IMR-90 (cell line): ENCODE measurements at regions not wholly inside any gene's neighbourhood (a gene's known extent, or its start where the extent isn't known, plus 50 kb on each side); places are given as distances from the start of the nearest gene placed in this dataset.

Experiments
- ATAC-seq: fragments of 200-7000 bp; cut with Tn5 transposase; 2 replicates; pipeline ENCODE4 v1.9.1; 2020; ENCODE audit warnings: low read depth, mild to moderate bottlenecking, moderate library complexity
- BruUV-seq: library from RNA; stranded (reverse); fragments of 400-500 nt; replicated peaks from 2 replicates; lab custom pipeline; 2021; lab: Mats Ljungman, UMichigan
- CTCF ChIA-PET: fragments of 300-600 bp; formaldehyde crosslinking; extraction: SDS; loops from one replicate; lab custom pipeline; 2021; ENCODE audit warnings: antibody characterized with exemption; lab: Yijun Ruan, JAX
- POLR2A ChIA-PET: fragments of 300-600 bp; sonication (Branson Sonifier 250); formaldehyde crosslinking; loops from one replicate; lab custom pipeline; 2022; ENCODE audit warnings: antibody characterized with exemption; ENCODE audit not compliant: unreplicated experiment; lab: Charles Lee
- DNase-seq: peaks from one replicate; pipeline ENCODE4 v3.0.0; 2013
- H2AFZ ChIP-seq: replicated peaks from 2 replicates; pipeline ENCODE3; 2013; ENCODE audit warnings: low read length, mild to moderate bottlenecking; ENCODE audit not compliant: poor library complexity
- H2AK5ac ChIP-seq: 2 replicates; pipeline ENCODE4 v1.6.1; 2013; ENCODE audit warnings: low read depth, low read length, inconsistent platforms
- H2AK9ac ChIP-seq: replicated peaks from 2 replicates; pipeline ENCODE3; 2013; ENCODE audit warnings: mild to moderate bottlenecking, low read depth, low read length, moderate library complexity; ENCODE audit not compliant: poor library complexity
- H2BK120ac ChIP-seq: 2 replicates; pipeline ENCODE4 v1.6.1; 2013; ENCODE audit warnings: low read depth, low read length, inconsistent platforms
- H2BK15ac ChIP-seq: 3 replicates; pipeline ENCODE4 v1.6.1; 2013; ENCODE audit warnings: low read depth, low read length, inconsistent platforms
- H2BK20ac ChIP-seq: 2 replicates; pipeline ENCODE4 v1.6.1; 2013; ENCODE audit warnings: low read depth, mild to moderate bottlenecking, inconsistent platforms, low read length, moderate library complexity
- H2BK5ac ChIP-seq: 2 replicates; pipeline ENCODE4 v1.6.1; 2013; ENCODE audit warnings: mild to moderate bottlenecking, low read depth, low read length, inconsistent platforms; ENCODE audit not compliant: poor library complexity, severe bottlenecking
- H3K14ac ChIP-seq: replicated peaks from 2 replicates; pipeline ENCODE4 v1.6.1; 2013; ENCODE audit warnings: low read depth, low read length, inconsistent platforms
- H3K18ac ChIP-seq: 2 replicates; pipeline ENCODE4 v1.6.1; 2013; ENCODE audit warnings: low read depth, low read length, control low read depth
- H3K23ac ChIP-seq: 2 replicates; pipeline ENCODE4 v1.6.1; 2013; ENCODE audit warnings: low read depth, low read length, inconsistent platforms
- H3K27ac ChIP-seq: 2 replicates; pipeline ENCODE4 v1.5.1; 2013; ENCODE audit warnings: mild to moderate bottlenecking, control low read depth, low read length; ENCODE audit not compliant: insufficient read depth
- H3K27me3 ChIP-seq: 2 replicates; pipeline ENCODE4 v1.6.1; 2013; ENCODE audit warnings: low read length; ENCODE audit not compliant: control insufficient read depth, insufficient read depth
- H3K36me3 ChIP-seq: 2 replicates; pipeline ENCODE4 v1.6.1; 2013; ENCODE audit warnings: low read length, mixed read lengths; ENCODE audit not compliant: control insufficient read depth, insufficient read depth
- H3K4ac ChIP-seq: 2 replicates; pipeline ENCODE4 v1.6.1; 2013; ENCODE audit warnings: low read depth, low read length, inconsistent platforms
- H3K4me1 ChIP-seq: 2 replicates; pipeline ENCODE4 v1.6.1; 2013; ENCODE audit warnings: low read length, mixed read lengths; ENCODE audit not compliant: control insufficient read depth, insufficient read depth
- H3K4me2 ChIP-seq: 2 replicates; pipeline ENCODE4 v1.6.1; 2013; ENCODE audit warnings: low read depth, mild to moderate bottlenecking, control low read depth, low read length, moderate library complexity
- H3K4me3 ChIP-seq: 2 replicates; pipeline ENCODE4 v1.5.1; 2013; ENCODE audit warnings: low read depth, mild to moderate bottlenecking, control low read depth, low read length, moderate library complexity; ENCODE audit not compliant: insufficient read depth
- H3K56ac ChIP-seq: 2 replicates; pipeline ENCODE4 v1.6.1; 2013; ENCODE audit warnings: low read length, inconsistent platforms; ENCODE audit not compliant: insufficient read depth; ENCODE audit errors: extremely low read depth
- H3K79me1 ChIP-seq, 2 experiments: 2 replicates each; pipeline ENCODE4 v1.6.1; 2013; ENCODE audit warnings: low read length in 2 of 2, inconsistent platforms in 1 of 2, low read depth in 1 of 2
- H3K9ac ChIP-seq: 2 replicates; pipeline ENCODE4 v1.6.1; 2013; ENCODE audit warnings: low read depth, low read length, control low read depth
- H3K9me1 ChIP-seq: 2 replicates; pipeline ENCODE4 v1.6.1; 2013; ENCODE audit warnings: low read length, inconsistent platforms; ENCODE audit not compliant: insufficient read depth
- H3K9me3 ChIP-seq: 2 replicates; pipeline ENCODE4 v1.6.1; 2013; ENCODE audit warnings: low read length; ENCODE audit not compliant: control insufficient read depth, insufficient read depth
- H4K20me1 ChIP-seq: 2 replicates; pipeline ENCODE4 v1.6.1; 2013; ENCODE audit warnings: low read length, inconsistent platforms; ENCODE audit not compliant: insufficient read depth
- H4K5ac ChIP-seq: 2 replicates; pipeline ENCODE4 v1.6.1; 2013; ENCODE audit warnings: mild to moderate bottlenecking, low read depth, low read length, control low read depth
- H4K8ac ChIP-seq, 2 experiments: 2 replicates each; pipeline ENCODE4 v1.6.1; 2013; ENCODE audit warnings: low read depth in 2 of 2, low read length in 2 of 2, control low read depth in 1 of 2, inconsistent platforms in 1 of 2
- H4K91ac ChIP-seq: 2 replicates; pipeline ENCODE4 v1.6.1; 2013; ENCODE audit warnings: low read depth, low read length, inconsistent platforms; ENCODE audit not compliant: insufficient read depth
- CTCF ChIP-seq: conservative IDR thresholded peaks from 2 replicates; pipeline ENCODE4 v1.5.1; 2012; ENCODE audit warnings: mild to moderate bottlenecking, low read depth, low read length, improper control_type of control experiment
- NFE2L2 ChIP-seq: fragments of 150-350 bp; IDR thresholded peaks from 2 replicates; pipeline ENCODE4 v1.6.1; 2016; ENCODE audit warnings: low read depth, mild to moderate bottlenecking, low read length
- RAD21 ChIP-seq: IDR thresholded peaks from 2 replicates; pipeline ENCODE4 v1.6.1; 2012; ENCODE audit warnings: low read length, improper control_type of control experiment
- RCOR1 ChIP-seq: IDR thresholded peaks from 2 replicates; pipeline ENCODE4 v1.6.1; 2012; ENCODE audit warnings: mild to moderate bottlenecking, low read length, improper control_type of control experiment; ENCODE audit not compliant: insufficient replicate concordance
- SMC3 ChIP-seq: fragments of 150-350 bp; IDR thresholded peaks from 2 replicates; pipeline ENCODE4 v1.6.1; 2016; ENCODE audit warnings: low read depth, mild to moderate bottlenecking, antibody characterized with exemption, low read length, moderate library complexity
- WGBS, 2 experiments: methylation state at CpG; one replicate each; pipeline versions ENCODE4 v1.1.5 to v1.1.7; 2013; ENCODE audit warnings: missing lambda C conversion rate in 2 of 2; ENCODE audit not compliant: insufficient read length in 1 of 2; ENCODE audit errors: extremely low coverage in 2 of 2; 5-methylcytosine and 5-hydroxymethylcytosine counted together
- dilution Hi-C: fragments of 300-500 bp; cut with HindIII; formaldehyde crosslinking; loops from one replicate; pipeline ENCODE4 v1.14.3; 2018; ENCODE audit warnings: low sequenced_read_pairs; ENCODE audit not compliant: unreplicated experiment
- in situ Hi-C: fragments of 300-500 bp; cut with MboI; formaldehyde crosslinking; loops from 3 replicates; pipeline ENCODE4 v1.14.3; 2019; ENCODE audit warnings: low sequenced_read_pairs, inconsistent platforms, mixed read lengths
- intact Hi-C: fragments of 100-400 bp; cut with micrococcal nuclease; formaldehyde crosslinking; loops from 2 replicates; pipeline ENCODE4 v1.10.0; 2022

GRCh38 chr7:41002741-41003610 lies 699.9 kb downstream of the INHBA start:
- no peak overlapping the region for H4K91ac ChIP-seq
- peaks cover 15% of the 10 kb centered on the region for H3K9me1 ChIP-seq
- H2BK120ac ChIP-seq = peak overlapping the region; percentile 95
- no peak overlapping the region for H3K56ac ChIP-seq
- no peak for ATAC-seq
- peak overlapping the region in 1 of 2 experiments; percentile 0; a peak in 1 of 4 replicates for H4K8ac ChIP-seq
- H3K79me1 ChIP-seq = peaks cover 0 to 5% of the 10 kb centered on the region in 2 experiments; a peak in 1 of 4 replicates
- no TSS peak for BruUV-seq
- no peak overlapping the region for H3K18ac ChIP-seq
- H4K20me1 ChIP-seq = no peaks in the 10 kb centered on the region
- H2AK5ac ChIP-seq = no peak overlapping the region; the same call in 1 of the 2 replicates
- peak; percentile 40 for DNase-seq
- no peak overlapping the region for H2AK9ac ChIP-seq
- ChIA-PET POLR2A (no interaction called here), CTCF (interaction anchor here (0.7 to 1.7 kb wide), 9 partner anchors 10 to 702 kb away, joined by 3 to 5 read pairs (median 4); no protein-coding TSS in a partner anchor)
- in situ Hi-C loops = no loop called here
- H3K36me3 ChIP-seq = no peaks in the 10 kb centered on the region
- peak overlapping the region; percentile 99; the same call in 1 of the 2 replicates for H2BK20ac ChIP-seq
- no peak overlapping the region for H3K23ac ChIP-seq
- peaks cover 3% of the 10 kb centered on the region for H3K9me3 ChIP-seq
- H3K4me3 ChIP-seq = no peak overlapping the region
- intact Hi-C loops = no loop called here
- dilution Hi-C loops = no loop called here
- 100% methylated on average over 1 of the region's 9 CpGs; no CpG with 5 or more reads in 1 of the 2 experiments for WGBS, 2 experiments
- no peak overlapping the region for H2AFZ ChIP-seq
- no peak overlapping the region for H4K5ac ChIP-seq
- peaks cover 15% of the 10 kb centered on the region; the same call in 1 of the 2 replicates for H3K4me1 ChIP-seq
- peak; percentile 54 for TF ChIP-seq RAD21
- TF ChIP-seq NFE2L2 = no peak
- no peak for TF ChIP-seq RCOR1
- peak; percentile 53 for TF ChIP-seq SMC3
- peak; percentile 53 for TF ChIP-seq CTCF
- H2BK15ac ChIP-seq = peak overlapping the region; percentile 67; the same call in 2 of the 3 replicates
- H3K4me2 ChIP-seq = no peak overlapping the region
- H3K27me3 ChIP-seq = no peaks in the 10 kb centered on the region
- H3K14ac ChIP-seq = 0 out of 2 replicates have a peak overlapping the region, but pooled peaks have one; percentile 71
- H3K27ac ChIP-seq = no peak overlapping the region
- H3K4ac ChIP-seq = peak overlapping the region; percentile 91; the same call in 1 of the 2 replicates
- H3K9ac ChIP-seq = no peak overlapping the region
- no peak overlapping the region for H2BK5ac ChIP-seq
